HG02588 (cell line): ENCODE measurements at regions not wholly inside any gene's neighbourhood (a gene's known extent, or its start where the extent isn't known, plus 50 kb on each side); places are given as distances from the start of the nearest gene placed in this dataset.

ENCODE experiments used
- ATAC-seq: cut with Tn5 transposase; IDR thresholded peaks from one replicate; pipeline ENCODE4 v1.9.1; 2021; ENCODE audit warnings: mild to moderate bottlenecking, moderate library complexity; ENCODE audit not compliant: unreplicated experiment

DNA sequence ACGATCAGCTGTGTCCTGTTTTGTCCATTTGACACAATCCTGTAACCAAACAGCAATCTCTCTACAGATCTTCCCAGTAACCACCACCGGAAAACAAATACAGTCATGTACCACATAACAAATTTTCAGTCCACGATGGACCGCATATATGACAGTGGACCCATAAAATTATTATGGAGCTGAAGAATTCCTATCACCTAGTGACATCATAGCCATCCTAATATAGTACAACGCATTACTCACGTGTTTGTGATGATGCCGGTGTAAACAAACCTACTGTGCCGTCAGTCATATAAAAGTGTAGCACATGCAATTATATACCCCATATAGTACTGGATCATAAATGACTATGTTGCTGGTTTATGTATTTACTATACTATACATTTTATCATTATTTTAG is 133.7 kb upstream of the EDNRA start:
- ATAC-seq, result no peak

DNA sequence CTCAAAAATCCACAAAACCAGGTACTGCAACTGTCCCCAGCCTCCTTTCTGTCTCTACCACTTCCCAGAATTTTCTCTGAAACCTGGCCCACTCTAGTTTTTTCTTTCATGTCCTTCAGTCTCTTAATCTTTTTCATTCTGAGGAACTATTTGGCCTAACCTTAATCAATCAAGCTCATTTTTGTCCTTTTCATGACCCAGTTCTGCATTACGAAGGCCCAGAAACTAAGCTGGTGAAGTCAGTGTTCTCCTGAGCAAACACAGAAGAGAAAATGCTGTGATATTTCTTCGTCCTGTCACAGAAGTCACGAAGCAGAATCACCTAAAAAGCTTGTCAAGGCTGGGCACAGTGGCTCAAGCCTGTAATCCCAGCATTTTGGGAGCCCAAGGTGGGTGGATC is 131.7 kb upstream of the EDNRA start:
- no peak for ATAC-seq

DNA sequence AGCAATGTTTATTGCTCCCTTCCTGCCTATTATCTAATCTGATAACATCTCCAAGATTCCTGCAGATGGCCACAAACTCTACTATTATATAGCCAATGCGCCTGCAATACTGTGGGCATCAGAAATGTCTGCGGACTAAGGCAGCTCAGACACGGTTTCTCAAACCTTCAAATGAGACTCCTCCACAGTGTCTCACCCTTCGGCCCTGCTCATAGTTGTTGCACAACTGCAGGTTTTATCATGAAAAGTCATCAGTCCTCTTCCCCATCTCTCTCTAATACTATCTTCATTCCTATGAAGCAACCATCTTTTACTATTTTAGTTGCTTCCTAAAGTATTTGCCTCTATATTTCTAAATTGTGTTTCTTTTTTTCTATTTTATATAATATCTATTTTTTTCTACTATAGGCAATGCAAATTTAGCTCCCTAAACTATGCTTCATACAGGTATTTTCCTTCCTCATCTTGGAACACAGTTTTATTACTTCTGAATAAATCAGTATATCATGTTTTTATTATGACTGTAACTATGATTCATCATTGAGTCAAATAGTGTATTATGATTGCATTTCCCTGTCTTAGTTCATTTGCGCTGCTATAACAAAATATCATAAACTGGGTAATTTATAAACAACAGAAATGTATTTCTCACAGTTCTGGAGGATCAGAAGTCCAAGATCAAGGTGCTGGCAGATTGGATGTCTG is 129.7 kb upstream of the EDNRA start:
- no peak for ATAC-seq

DNA sequence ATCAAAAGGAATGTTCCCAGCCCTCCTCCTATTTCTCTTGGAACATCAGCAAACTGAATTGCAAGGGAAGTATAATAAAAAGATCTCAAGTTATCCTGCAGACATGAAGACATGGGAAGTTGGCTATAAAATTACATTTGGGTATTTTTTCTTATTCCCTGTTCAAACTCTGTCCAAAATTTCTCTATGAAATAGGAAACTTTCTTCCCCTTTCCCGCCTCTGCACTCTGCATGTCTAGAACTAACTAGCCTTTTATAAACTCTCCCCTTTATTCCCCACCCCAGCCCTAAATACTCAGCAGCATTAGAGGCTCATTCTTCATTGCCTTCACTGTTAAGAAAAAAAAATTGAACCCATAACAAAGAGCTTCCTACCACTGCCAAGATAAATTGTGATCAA is 126.7 kb upstream of the EDNRA start:
- ATAC-seq, result no peak

DNA sequence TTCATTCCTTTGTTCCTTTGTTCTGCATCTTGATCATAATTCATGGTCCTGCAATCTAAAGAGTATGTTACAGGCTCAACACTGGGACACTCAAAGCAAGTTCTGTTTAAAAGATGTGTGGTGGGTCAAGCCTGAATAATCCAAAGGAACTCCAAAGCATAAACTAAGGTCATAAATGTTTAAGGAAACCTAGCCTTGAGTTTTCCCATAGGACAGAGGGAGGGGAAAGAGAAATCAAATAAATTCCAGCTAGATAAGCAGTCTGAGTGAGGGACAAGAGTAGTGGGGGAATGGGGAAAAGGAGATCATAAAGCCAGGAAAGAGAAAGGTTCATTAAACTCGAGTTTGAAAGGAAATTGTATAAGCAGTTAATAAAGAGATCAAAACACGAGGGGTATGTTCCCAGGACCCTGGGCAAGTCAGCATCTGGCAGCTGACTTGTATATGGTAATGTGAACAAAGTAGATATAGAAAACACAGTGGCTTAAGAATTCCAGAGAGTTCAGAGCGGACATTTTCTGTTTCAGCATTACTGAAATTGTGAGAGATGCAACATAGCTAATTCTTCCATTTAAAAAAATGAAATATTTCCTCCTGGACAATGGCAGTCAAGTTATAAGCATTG is 125.8 kb upstream of the EDNRA start:
- ATAC-seq, result no peak

DNA sequence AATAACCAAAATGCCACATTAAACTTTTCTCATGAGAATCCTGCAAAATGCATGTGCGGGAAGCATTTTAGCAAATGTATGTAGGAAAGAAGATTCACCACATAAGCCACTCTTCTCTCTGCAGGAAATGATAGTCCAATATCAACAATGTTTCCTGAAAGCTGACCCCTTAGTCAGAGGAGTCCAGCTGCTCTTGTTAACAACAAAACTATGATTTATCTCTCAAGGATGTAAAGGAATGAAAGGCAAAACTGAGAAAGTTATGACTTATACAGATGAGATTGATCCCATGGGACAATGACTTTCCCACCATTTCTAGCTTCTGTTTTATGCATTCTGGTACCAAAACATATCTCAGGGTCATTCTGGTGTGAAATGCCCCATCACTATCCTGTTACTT is 125.0 kb upstream of the EDNRA start:
- ATAC-seq, result no peak

DNA sequence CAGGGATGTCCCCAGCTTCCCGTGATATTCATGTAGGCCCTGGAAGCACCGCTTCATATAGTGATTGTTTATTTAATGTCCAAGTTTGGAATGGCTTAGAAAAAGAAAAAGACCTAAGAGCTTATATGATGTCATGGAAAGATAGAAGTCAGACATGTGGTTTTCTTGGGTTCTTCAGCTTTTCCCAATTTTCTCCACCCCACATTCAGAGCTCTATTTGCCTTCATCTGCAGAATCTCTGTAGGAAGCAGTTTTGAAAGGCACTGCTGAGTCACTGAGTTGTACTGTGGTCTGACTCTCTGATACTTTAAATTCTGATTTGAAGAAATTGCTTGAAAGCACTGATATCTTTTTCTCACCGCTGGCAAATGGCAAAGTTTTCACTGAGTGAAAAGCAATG is 120.6 kb upstream of the EDNRA start:
- no peak for ATAC-seq

DNA sequence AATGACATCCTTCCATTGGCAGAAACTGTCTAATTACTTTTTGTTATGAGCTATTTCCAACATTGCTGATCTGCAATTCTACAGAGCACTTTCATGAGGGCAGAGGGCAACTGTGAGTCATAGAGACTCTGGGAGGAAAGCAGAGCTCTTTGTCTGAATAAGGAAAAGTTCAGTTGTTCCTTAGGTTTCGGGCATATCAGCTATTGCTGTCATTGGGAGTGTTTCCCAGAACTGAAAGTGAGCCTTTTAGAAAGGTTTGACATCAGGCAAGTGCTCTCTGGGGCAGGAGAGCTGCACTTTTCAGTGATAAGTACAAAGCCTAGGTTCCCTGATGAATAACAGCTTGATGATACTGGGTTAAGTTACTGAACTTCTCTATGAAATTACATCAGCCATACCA is 119.2 kb upstream of the EDNRA start:
- no peak for ATAC-seq

DNA sequence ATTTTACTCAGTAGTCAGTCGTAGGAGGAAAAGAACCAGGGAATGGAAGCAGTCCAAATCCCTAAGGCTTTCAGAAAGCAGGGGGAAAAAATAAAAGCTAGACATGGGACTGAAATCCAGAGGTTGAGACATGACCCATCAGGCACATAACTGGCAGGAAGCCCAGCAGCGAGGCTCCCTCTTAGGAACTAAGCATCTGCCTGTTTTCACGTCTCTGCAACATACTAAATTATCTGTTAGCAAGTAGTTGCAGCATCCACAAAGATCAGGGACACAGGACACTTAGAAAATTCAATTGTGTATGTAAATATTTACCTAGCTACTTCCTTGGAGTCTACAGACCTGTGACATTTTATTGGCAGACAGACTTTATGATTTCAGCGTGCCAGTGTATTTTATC is 118.0 kb upstream of the EDNRA start:
- ATAC-seq, result no peak

DNA sequence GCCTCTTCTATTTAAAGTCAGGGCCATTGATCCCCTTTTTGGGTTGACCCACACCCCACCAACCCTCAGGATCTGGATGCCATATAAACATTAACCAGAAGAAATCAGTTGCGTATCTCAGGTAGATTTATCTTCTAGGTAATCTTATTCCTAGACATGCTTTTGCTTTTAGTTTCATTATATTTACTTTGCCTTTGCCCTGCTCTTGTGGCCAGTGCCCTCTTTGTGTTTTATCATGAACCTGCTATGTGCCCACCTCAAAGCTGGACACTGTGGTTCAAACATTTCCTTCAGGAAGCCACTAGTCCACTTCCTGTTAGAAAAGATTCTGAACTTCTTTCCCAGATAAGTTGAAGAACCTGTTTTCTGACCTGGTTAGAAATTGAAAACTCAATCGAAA is 117.4 kb upstream of the EDNRA start:
- ATAC-seq, result no peak

DNA sequence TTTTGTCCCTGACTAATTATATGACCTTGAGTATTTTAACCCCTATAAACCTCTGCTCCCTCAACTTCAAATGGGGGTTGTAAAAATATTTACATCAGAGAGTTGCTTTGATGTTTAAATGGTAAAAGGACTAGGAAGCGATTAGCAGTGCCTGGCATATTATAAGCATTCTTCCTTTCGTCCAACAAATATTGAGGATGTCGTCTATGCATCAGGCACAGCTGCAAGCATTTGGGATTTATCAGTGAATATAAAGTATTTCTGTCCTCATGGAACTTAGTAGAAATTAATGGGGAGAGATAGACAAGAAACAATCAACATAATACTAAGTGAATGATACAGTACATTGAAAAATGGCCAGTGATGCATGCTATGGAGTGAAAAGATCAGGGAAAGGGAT is 115.5 kb upstream of the EDNRA start:
- no peak for ATAC-seq

DNA sequence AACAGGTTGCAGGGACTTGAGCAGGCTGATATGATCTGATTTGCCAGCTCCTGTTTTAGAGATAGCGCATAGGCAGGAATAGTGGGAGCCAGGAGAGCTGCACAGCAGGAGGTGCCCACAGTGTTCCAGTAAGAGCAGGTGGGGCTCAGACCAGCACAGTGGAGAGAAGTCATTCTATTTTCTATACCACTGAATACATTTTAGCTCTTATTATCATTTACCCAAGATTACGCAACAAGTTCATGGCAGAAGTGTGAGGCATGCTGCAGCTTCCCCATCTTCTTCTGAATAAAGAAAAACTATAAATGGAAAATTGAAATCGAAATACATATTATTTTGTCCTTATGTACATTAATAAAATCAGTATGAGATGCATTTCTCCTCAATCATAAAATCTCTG is 114.7 kb upstream of the EDNRA start:
- ATAC-seq, result no peak

DNA sequence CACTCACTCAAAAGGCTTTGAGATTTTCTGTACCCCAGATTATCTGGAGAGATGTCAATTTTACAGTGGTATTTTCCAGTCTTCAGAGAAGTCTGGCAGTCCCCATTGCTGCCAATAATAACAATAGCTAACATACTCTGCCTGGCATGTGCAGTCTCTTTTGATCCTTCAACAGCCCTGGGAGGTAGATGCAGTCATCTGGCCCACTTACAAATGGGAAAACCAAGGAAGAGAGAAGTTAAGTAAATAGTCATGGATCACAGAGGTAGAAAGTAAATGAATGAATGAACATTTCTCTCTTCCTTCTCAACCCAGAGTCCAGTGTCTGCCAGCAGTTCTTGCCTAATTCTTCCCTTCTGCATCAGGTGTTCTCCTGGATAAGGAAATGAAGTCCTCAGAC is 113.0 kb upstream of the EDNRA start:
- no peak for ATAC-seq

DNA sequence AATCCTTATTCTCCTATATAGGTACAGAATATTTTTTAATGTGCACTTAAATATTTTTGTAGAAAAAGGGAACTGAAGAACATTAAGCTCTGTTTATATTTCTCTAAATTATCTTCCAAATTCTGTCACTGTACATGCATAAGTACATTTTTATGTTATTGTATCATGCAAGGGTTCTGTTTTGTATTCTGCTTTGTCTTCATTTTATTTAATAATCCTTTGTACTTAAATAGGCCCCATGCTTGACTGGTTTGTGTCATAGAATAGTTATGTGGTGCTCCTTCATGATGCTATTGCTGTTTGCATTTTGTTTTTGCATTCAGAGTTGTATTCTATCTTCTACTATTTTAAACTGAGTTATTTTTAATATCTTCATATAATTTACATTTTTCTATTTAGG is 111.9 kb upstream of the EDNRA start:
- no peak for ATAC-seq

DNA sequence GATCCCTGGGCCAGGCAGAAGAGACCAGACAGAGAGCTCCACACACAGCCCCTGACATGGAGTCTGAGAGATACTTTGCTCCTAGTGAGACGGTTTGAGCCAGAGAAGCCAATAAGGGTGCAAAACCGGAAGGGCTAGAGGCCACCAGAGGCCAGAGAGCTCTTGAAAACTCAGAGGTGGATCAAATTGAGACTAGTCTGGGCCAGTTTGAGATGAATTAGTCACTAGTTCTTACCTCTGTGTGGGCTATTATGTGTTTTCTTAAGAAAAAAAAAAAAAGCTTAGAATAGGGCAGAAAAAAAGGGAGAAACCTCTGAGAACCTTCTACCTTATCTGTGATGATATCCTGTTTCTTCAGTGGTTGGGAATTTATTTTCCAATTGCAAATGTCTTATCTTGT is 110.4 kb upstream of the EDNRA start:
- no peak for ATAC-seq

DNA sequence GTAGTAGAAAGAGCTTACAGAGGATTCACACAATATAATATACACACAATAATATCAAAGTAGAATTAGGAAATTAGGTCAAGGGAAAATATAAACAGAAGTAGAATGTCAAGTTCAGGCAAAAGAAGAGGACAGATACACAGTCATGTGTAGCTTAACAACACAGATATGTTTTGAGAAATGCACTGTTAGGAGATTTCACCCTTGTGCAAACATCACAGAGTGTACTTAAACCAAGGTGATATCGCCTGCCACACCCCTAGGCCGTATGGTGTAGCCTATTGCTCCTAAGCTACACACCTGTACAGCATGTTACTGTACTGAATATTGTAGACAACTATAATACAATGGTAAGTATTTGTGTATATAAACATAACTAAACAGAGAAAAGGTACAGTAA is 110.0 kb upstream of the EDNRA start:
- ATAC-seq, result no peak

DNA sequence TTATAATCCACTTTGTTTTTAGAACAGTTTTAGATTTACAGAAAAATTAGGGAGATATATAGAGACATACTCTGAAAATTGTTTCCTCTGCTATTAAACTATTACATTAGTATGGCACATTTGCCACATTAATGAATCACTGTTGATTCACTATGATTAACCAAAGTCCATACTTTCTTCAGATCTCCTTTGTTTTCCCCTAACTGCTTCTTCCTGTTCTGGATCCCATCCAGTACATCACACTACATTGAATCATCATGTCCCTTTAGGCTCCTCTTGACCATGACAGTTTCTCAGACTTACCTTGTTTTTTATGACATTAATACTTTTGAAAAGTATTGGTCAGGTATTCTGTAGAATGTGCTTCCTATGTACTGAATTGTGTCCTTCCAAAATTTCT is 109.2 kb upstream of the EDNRA start:
- ATAC-seq, result no peak

DNA sequence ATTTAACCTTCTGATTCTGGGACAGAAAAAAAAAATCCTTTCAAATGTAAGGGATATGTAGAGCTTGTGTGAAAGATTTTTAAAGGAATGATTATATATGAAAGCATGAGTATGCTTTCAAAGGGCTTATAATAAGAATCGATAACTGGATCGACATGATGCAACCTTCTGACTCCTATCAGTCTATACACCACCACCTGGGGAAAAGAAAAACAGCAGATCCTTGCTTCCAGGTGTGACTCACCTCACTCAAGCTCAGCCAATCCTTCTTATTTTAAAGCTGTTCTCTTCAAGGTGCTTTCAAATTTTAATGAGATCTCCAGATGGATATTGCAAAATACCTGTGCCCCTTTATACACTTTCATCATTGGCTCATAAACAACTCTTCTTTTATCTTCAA is 102.1 kb upstream of the EDNRA start:
- no peak for ATAC-seq

DNA sequence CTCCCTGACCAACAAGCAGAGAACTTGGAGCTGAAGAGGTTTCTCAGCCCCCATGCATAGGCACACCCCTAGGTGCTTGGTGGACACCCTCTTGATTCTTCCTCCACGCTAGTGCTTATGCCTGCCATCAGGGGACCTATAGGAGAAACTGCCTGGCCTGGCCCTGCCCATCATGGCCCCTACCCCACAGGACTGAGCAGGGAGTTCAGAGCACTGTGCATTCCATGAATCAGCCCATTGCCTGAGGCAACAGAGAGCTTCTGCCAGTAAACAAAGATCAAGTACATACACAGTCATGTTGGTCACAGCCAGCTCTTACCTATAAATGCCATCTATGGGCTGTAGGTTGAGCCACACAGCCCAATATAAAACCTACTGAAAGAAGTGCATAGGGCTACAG is 99.1 kb upstream of the EDNRA start:
- ATAC-seq, result no peak

DNA sequence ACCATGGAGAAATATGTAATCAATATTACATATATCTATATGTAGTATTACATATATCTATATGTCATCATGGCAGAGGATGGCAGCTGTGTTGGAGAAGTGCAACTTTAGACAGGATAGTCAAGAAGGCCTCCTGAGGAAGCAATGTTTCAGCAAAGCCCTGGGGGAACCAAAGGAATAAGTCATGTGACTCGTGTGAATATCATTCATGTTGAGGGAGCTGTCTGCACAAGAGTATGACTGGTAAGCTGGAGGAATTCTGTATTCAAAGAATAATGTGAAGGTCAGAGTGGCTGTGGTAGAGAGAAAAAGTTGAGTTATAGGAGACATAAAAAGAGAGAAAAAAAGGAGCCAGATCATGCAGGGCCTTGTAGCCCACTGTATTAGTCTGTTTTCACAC is 92.9 kb upstream of the EDNRA start:
- ATAC-seq, result no peak

DNA sequence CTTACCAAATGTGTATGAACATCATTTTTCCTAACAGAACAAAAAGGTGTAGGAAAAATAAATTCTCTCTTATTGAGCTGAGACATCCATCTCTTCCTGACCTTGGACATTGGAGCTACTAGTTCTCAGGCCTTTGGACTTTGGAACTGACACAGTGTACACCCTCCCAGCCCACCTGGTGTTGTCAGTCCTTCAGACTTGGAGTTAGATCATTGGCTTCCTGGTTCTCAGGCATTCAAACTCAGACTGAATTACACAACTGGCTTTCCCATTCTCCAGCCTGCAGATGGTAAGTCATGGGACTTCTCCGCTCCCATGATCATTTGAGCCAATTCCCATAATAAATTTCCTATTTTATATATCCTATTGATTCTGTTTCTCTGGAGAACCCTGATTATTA is 84.8 kb upstream of the EDNRA start:
- no peak for ATAC-seq

DNA sequence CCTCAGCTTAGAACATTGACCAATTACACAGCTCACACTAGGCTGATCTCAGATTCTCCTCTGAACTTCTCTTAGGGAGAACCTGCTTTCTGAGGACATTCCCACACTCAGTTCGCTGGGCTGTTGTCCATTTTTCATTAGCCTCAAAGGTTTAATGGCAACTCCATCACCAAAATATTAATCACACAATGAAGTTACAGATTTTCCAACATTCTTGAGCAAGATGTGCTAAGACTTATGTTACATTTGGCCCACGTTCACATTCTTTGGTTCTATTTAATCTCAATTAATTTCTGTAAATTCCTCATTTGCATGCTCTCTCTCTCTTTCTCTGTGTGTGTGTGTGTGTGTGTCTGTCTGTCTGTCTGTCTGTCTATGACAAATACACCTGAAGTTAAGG is 82.3 kb upstream of the EDNRA start:
- no peak for ATAC-seq

DNA sequence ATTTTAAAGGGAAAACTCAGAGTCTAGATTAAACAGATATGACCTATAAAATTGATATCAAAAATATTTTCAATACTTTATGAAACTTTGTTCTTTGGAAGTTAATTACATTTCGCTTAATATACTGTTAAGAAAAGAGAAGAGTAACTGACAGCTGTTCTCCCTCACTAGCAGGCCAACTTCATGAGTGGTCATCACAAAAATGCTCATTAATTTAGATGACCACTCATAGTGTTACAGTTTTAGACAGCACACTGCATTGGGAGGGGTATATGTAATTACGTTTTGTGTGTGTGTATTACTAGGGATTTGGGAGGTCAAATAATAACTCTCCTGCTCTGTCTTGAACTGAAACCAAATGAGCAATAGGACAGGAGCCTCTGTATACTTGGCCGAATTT is 80.2 kb upstream of the EDNRA start:
- ATAC-seq, result no peak
